GM10266 (cell line): ENCODE measurements at regions not wholly inside any gene's neighbourhood (a gene's known extent, or its start where the extent isn't known, plus 50 kb on each side); places are given as distances from the start of the nearest gene placed in this dataset.
"Not testable (repeated sequence)": the region's sequence is repeated elsewhere in the genome, so short reads cannot be mapped to it uniquely, and the experiment has no call there.

Experiments
- DNase-seq: peaks from one replicate; pipeline ENCODE4 v3.0.0; 2012; ENCODE audit errors: extremely low spot score
- TF ChIP-seq, protein P1 (sequence below): IDR thresholded peaks from 2 replicates; pipeline ENCODE4 v1.5.1; 2012; ENCODE audit warnings: mild to moderate bottlenecking, low read depth; ENCODE audit not compliant: control insufficient read depth, insufficient read depth; ENCODE audit errors: missing control alignments

- TF ChIP-seq, protein P1, sequence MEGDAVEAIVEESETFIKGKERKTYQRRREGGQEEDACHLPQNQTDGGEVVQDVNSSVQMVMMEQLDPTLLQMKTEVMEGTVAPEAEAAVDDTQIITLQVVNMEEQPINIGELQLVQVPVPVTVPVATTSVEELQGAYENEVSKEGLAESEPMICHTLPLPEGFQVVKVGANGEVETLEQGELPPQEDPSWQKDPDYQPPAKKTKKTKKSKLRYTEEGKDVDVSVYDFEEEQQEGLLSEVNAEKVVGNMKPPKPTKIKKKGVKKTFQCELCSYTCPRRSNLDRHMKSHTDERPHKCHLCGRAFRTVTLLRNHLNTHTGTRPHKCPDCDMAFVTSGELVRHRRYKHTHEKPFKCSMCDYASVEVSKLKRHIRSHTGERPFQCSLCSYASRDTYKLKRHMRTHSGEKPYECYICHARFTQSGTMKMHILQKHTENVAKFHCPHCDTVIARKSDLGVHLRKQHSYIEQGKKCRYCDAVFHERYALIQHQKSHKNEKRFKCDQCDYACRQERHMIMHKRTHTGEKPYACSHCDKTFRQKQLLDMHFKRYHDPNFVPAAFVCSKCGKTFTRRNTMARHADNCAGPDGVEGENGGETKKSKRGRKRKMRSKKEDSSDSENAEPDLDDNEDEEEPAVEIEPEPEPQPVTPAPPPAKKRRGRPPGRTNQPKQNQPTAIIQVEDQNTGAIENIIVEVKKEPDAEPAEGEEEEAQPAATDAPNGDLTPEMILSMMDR = no peak
- no peak for DNase-seq
These were observed 603.8 kb upstream of the PCDH7 start for GRCh38 chr4:30116401-30116800.

DNA sequence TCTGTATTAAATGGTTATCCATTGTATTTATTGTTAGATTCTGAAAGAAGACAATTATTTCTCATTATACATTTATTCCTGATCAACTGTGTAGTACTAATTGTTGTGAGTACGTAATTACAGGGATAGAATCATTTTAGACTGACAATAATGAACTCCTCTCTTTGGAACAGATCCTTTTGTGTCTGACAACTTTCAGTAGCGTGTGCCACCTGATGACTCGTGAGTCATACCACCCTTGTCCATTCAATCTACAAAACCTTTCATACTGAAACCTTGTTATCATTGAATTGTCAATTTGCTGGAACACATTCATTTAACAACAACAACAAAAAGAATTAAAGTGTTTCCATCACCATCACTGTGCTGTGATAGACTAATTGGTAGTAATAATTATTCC, 602.7 kb upstream of the PCDH7 start:
- TF ChIP-seq, protein P1 = no peak
- no peak for DNase-seq

GRCh38 chr4:30122711-30123110, 597.5 kb upstream of the PCDH7 start:
- DNase-seq = no peak
- TF ChIP-seq, protein P1 = no peak

- DNase-seq = not testable (repeated sequence)
These were observed 595.5 kb upstream of the PCDH7 start for GRCh38 chr4:30124621-30125020.

- TF ChIP-seq, protein P1 = no peak
- no peak for DNase-seq
These were observed 594.3 kb upstream of the PCDH7 start for GRCh38 chr4:30125868-30126267.

GRCh38 chr4:30126351-30126750, 593.8 kb upstream of the PCDH7 start:
- TF ChIP-seq, protein P1 = no peak
- DNase-seq = no peak

- DNase-seq = not testable (repeated sequence)
These were observed 571.3 kb upstream of the PCDH7 start for GRCh38 chr4:30148828-30149227.

DNA sequence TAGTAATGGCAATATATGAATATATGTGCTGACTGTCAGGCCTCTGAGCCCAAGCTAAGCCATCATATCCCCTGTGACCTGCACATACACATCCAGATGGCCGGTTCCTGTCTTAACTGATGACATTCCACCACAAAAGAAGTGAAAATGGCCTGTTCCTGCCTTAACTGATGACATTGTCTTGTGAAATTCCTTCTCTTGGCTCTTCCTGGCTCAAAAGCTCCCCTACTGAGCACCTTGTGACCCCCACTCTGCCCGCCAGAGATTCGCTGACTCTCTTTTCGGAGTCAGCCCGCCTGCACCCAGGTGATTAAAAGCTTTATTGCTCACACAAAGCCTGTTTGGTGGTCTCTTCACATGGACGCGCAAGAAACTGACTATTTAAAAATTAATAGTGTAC, 570.6 kb upstream of the PCDH7 start:
- DNase-seq = not testable (repeated sequence)

DNA sequence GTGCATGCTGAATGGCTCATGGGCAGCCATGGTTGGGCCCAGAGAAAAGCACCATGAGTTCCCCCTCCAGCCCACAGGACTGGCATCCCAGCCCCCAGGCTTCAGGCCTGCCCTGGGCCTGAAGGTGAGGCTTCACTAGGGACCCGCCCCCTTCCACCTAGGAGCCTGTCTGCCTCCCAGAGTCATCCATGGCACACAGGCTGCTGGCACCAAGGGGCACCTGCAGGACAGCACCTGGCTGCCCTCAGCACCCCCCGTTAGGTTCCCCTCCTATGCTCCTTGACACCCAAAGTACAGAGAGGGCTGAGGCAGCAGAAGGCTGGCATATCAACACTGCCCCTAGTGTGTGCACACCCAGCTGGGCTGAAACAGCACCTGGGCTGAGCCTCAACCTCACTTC, 566.7 kb upstream of the PCDH7 start:
- TF ChIP-seq, protein P1 = no peak
- no peak for DNase-seq
